Mesenchymal stem cell (in vitro differentiated cells and primary cell): ENCODE measurements at regions not wholly inside any gene's neighbourhood (a gene's known extent, or its start where the extent isn't known, plus 50 kb on each side); places are given as distances from the start of the nearest gene placed in this dataset.

ENCODE experiments used
- DNase-seq: peaks from one replicate; pipeline ENCODE4 v3.0.0-alpha.2; 2013
- H2AFZ ChIP-seq: one replicate; pipeline ENCODE4 v1.6.1; 2013; ENCODE audit warnings: low read depth, mild to moderate bottlenecking, control low read depth, inconsistent platforms, low read length, moderate library complexity
- H2AK5ac ChIP-seq: 2 replicates; pipeline ENCODE4 v1.6.1; 2013; ENCODE audit warnings: low read length, moderate library complexity, mild to moderate bottlenecking, inconsistent platforms; ENCODE audit not compliant: severe bottlenecking
- H2BK120ac ChIP-seq: one replicate; pipeline ENCODE4 v1.6.1; 2013; ENCODE audit warnings: low read depth, mild to moderate bottlenecking, inconsistent platforms, low read length, moderate library complexity
- H2BK12ac ChIP-seq, 2 experiments: one replicate each; pipeline ENCODE4 v1.6.1; 2013; ENCODE audit warnings: inconsistent platforms in 2 of 2, low read length in 2 of 2, mild to moderate bottlenecking in 2 of 2, moderate library complexity in 2 of 2, control low read depth in 1 of 2
- H2BK15ac ChIP-seq: one replicate; pipeline ENCODE4 v1.6.1; 2013; ENCODE audit warnings: mild to moderate bottlenecking, low read depth, inconsistent platforms; ENCODE audit not compliant: poor library complexity, severe bottlenecking
- H2BK5ac ChIP-seq: 2 replicates; pipeline ENCODE4 v1.6.1; 2013; ENCODE audit warnings: low read depth, mild to moderate bottlenecking, low read length, control low read depth, inconsistent platforms; ENCODE audit not compliant: poor library complexity, severe bottlenecking
- H3K14ac ChIP-seq, 2 experiments: one replicate each; pipeline ENCODE4 v1.6.1; 2013; ENCODE audit warnings: inconsistent platforms in 2 of 2, low read length in 2 of 2, control low read depth in 1 of 2, mild to moderate bottlenecking in 1 of 2, moderate library complexity in 1 of 2
- H3K18ac ChIP-seq, 2 experiments: one replicate each; pipeline ENCODE4 v1.6.1; 2013; ENCODE audit warnings: inconsistent platforms in 2 of 2, low read length in 2 of 2, control low read depth in 1 of 2, low read depth in 1 of 2, mild to moderate bottlenecking in 1 of 2
- H3K23ac ChIP-seq, 2 experiments: one replicate each; pipeline ENCODE4 v1.6.1; 2013; ENCODE audit warnings: inconsistent platforms in 2 of 2, low read length in 2 of 2, mild to moderate bottlenecking in 2 of 2, moderate library complexity in 2 of 2, control low read depth in 1 of 2
- H3K27ac ChIP-seq: 2 replicates; pipeline ENCODE4 v1.5.1; 2013; ENCODE audit warnings: mild to moderate bottlenecking, moderate library complexity, low read length, control low read depth, inconsistent platforms; ENCODE audit not compliant: poor library complexity, severe bottlenecking
- H3K27me3 ChIP-seq, 2 experiments: 2 replicates each; pipeline versions ENCODE4 v1.6.1 to v1.7.0; 2013; ENCODE audit warnings: low read length in 2 of 2, mild to moderate bottlenecking in 2 of 2, moderate library complexity in 2 of 2, control low read depth in 1 of 2, inconsistent platforms in 1 of 2; ENCODE audit not compliant: control insufficient read depth in 1 of 2, insufficient read depth in 1 of 2
- H3K36me3 ChIP-seq, 2 experiments: 2 replicates each; pipeline versions ENCODE4 v1.6.1 to v1.7.0; 2013; ENCODE audit warnings: low read length in 2 of 2, control low read depth in 1 of 2, inconsistent platforms in 1 of 2, low read depth in 1 of 2, mild to moderate bottlenecking in 1 of 2; ENCODE audit not compliant: insufficient read depth in 2 of 2, control insufficient read depth in 1 of 2
- H3K4ac ChIP-seq, 2 experiments: one replicate each; pipeline ENCODE4 v1.6.1; 2013; ENCODE audit warnings: inconsistent platforms in 2 of 2, low read length in 2 of 2, mild to moderate bottlenecking in 2 of 2, moderate library complexity in 2 of 2, control low read depth in 1 of 2, low read depth in 1 of 2
- H3K4me1 ChIP-seq: 2 replicates; pipeline ENCODE4 v1.6.1; 2013; ENCODE audit warnings: low read depth, low read length, control low read depth; ENCODE audit not compliant: control insufficient read depth, insufficient read depth
- H3K4me2 ChIP-seq: 2 replicates; pipeline ENCODE4 v1.6.1; 2013; ENCODE audit warnings: low read length, mild to moderate bottlenecking, inconsistent platforms; ENCODE audit not compliant: poor library complexity, severe bottlenecking
- H3K4me3 ChIP-seq, 2 experiments: 2 replicates each; pipeline versions ENCODE4 v1.5.1 to v1.7.0; 2013; ENCODE audit warnings: low read length in 2 of 2, mild to moderate bottlenecking in 2 of 2, control low read depth in 1 of 2, low read depth in 1 of 2; ENCODE audit not compliant: insufficient read depth in 1 of 2
- H3K79me1 ChIP-seq: replicated peaks from 2 replicates; pipeline ENCODE4 v1.6.1; 2013; ENCODE audit warnings: mild to moderate bottlenecking, control low read depth, low read length, inconsistent platforms; ENCODE audit not compliant: poor library complexity, severe bottlenecking
- H3K9ac ChIP-seq: 2 replicates; pipeline ENCODE4 v1.7.0; 2013; ENCODE audit warnings: mild to moderate bottlenecking, low read length, moderate library complexity
- H3K9me3 ChIP-seq: 2 replicates; pipeline ENCODE4 v1.7.0; 2013; ENCODE audit warnings: mild to moderate bottlenecking, low read length; ENCODE audit not compliant: control insufficient read depth
- H4K8ac ChIP-seq: one replicate; pipeline ENCODE4 v1.6.1; 2013; ENCODE audit warnings: inconsistent platforms, mild to moderate bottlenecking, low read length, moderate library complexity
- H4K91ac ChIP-seq: one replicate; pipeline ENCODE4 v1.6.1; 2013; ENCODE audit warnings: mild to moderate bottlenecking, low read length, inconsistent platforms
- WGBS: methylation state at CpG from one replicate; pipeline ENCODE4 v1.1.7; 2013; ENCODE audit warnings: mixed read lengths; 5-methylcytosine and 5-hydroxymethylcytosine counted together

GRCh38 chr13:100724568-100724967 is 50.0 kb upstream of the TMTC4 start:
- no peak overlapping the region for H3K27ac ChIP-seq
- no peaks in the 10 kb centered on the region for H3K36me3 ChIP-seq
- no peak overlapping the region for H2AFZ ChIP-seq
- no peak overlapping the region for H4K8ac ChIP-seq
- WGBS = 98% methylated on average over 4 of the region's 4 CpGs
- H3K18ac ChIP-seq = no peak overlapping the region
- no peak overlapping the region for H2BK120ac ChIP-seq
- no peak overlapping the region for H3K23ac ChIP-seq
- DNase-seq = no peak
- no peak overlapping the region for H3K14ac ChIP-seq
- no peak overlapping the region for H2BK12ac ChIP-seq
- H3K79me1 ChIP-seq = no peaks in the 10 kb centered on the region
- no peak overlapping the region for H3K9ac ChIP-seq
- no peak overlapping the region for H3K4me2 ChIP-seq
- no peak overlapping the region for H3K4ac ChIP-seq
- no peaks in the 10 kb centered on the region for H3K4me1 ChIP-seq
- no peak overlapping the region for H4K91ac ChIP-seq
- H3K9me3 ChIP-seq = peaks cover 7% of the 10 kb centered on the region
- H3K27me3 ChIP-seq = no peaks in the 10 kb centered on the region
- H2BK5ac ChIP-seq = no peak overlapping the region
- no peak overlapping the region for H2BK15ac ChIP-seq
- no peak overlapping the region for H3K4me3 ChIP-seq
- no peak overlapping the region for H2AK5ac ChIP-seq
